M059J (cell line): ENCODE measurements at regions not wholly inside any gene's neighbourhood (a gene's known extent, or its start where the extent isn't known, plus 50 kb on each side); places are given as distances from the start of the nearest gene placed in this dataset.
"Not testable (repeated sequence)": the region's sequence is repeated elsewhere in the genome, so short reads cannot be mapped to it uniquely, and the experiment has no call there.

Experiments used
- DNase-seq: peaks from one replicate; pipeline ENCODE4 v3.0.0-alpha.2; 2012; ENCODE audit warnings: low read depth

DNA sequence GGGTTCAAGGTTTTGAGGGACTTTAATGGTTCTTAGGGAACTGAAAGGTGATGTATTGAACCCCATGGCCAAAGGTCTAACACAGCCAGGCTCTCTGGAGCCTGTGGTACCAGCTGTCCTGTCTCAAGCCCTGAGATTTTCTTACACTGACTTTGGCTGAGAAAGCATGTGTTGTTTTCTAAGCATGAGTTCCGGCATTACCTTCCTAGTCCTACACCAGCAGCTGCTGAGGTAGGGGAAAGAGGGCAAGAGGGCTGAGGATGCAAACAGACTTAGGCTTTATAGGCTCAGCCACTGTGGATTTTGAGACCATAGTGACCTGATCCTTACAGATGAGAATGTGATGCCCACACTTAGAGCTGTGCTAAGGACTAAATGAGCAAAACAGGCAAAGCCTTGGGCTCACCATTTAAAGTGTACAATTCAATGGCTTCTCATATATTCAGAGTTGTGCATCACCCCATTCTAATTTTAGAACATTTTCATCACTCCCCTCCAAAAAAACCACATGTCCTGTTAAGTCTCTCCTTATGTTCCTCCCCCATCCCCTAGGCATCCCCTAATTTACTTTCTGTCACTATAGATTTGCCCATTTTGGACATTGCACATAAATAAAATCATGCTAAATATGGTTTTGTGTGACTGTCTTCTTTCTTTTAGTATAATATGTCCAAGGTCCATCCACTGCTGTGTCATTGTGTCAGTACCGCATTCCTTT lies 99.7 kb upstream of the OTOS start:
- DNase-seq, result no peak

- DNase-seq, result no peak
Observed at GRCh38 chr2:240240781-240241180, 100.3 kb upstream of the OTOS start.

GRCh38 chr2:240241572-240241971 lies 101.1 kb upstream of the OTOS start:
- DNase-seq, result no peak

- DNase-seq, result not testable (repeated sequence)
Observed at GRCh38 chr2:240243049-240243448, 102.6 kb upstream of the OTOS start.

DNA sequence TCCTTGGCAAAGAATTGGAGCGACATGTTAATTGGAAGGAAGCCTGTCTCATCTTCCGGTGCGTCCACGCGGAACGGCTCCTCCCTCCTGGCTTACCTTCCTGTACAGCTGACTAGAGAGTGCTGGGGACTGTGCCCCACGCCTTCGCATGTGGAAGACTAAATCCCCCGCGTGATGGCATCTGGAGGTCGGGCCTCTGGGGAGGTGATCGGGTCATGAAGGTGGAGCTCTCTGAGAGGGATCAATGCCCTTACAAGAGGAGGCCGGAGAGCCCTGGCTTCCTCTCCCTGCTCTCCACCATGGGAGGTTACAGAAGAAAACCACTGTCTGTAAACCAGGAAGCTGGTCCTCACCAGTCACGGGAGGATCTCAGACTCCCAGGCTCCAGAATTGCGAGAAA lies 104.1 kb upstream of the OTOS start:
- no peak for DNase-seq

GRCh38 chr2:240245184-240245583 lies 104.7 kb upstream of the OTOS start:
- DNase-seq, result no peak

DNA sequence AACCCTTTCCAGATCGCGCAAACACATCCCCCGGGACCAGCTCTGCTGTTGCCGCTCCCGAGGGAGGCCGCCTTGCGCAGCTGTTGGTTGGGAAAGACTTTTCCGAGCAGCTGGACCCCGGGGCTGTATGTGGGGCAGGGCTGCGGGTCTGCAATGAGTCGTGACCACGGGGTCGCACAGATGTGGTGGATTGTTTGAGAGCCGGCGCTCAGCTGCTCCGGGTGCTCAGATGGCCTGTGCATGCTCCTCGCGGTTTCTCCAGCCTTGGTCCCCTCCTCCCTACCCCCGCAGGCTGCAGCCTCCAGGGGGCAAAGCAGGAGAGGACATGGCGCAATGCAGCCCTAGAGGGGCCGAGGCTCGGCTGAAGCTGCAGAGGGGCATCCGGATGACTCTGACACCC lies 105.2 kb upstream of the OTOS start:
- DNase-seq, result no peak

DNA sequence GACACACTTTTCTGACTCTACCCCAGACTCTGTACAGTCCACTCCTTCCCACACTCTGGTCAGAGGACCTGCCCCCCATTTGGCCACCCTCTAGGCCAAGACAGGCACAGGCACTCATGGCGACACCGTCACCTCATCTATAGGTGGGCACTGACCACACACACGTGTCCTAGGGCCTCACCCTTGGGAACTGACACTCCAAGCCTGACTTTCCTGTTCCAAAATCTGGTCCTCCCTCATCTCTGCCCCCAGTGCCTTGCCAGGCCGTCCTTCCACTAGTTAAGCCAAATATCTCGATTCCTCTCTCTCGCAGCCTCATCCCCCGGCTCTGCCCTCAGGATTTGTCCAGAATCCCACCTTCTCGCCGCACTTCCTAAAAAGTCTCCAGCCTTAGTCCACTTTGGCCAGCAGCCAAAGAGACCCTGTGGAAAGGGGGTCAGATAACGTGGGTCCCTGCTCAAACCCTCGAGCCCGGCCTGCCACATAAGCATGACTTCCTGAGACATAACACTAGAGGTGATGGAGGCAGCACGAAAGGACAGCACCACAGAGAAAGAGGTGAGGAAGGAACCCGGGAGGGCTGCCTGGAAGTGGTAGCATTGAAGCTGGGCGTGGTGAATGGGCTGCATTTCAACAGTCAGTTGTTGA lies 105.8 kb upstream of the OTOS start:
- DNase-seq, result no peak

DNA sequence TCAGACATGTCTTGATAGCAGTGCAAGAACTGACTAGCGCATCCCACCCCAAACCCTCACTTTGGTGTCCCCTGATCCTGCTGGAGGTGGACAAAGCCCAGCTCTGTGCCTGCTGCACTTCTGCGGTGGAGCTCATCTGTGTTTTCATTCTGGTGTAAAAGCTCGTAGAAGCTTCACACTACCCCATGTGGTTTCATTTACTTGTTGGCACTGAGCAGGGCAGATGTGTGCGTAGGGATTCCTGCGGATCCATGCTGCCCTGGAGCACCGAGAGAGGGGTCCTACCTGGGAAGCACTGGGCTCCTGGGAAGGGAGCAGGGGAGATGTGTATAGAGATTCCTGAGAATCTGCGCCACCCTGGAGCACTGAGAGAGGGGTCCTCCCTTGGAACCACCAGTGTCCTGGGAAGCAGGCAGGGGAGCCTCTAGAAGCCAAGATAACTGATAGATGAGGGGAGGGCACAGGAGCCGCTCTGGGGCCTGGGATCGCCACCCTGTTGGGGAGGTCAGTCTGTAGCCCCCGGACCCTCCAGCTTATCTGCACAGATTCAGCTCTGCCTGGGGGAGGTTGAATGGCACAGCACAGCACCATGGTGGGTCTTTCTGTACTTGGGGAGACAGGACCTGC lies 106.9 kb upstream of the OTOS start:
- DNase-seq, result no peak

DNA sequence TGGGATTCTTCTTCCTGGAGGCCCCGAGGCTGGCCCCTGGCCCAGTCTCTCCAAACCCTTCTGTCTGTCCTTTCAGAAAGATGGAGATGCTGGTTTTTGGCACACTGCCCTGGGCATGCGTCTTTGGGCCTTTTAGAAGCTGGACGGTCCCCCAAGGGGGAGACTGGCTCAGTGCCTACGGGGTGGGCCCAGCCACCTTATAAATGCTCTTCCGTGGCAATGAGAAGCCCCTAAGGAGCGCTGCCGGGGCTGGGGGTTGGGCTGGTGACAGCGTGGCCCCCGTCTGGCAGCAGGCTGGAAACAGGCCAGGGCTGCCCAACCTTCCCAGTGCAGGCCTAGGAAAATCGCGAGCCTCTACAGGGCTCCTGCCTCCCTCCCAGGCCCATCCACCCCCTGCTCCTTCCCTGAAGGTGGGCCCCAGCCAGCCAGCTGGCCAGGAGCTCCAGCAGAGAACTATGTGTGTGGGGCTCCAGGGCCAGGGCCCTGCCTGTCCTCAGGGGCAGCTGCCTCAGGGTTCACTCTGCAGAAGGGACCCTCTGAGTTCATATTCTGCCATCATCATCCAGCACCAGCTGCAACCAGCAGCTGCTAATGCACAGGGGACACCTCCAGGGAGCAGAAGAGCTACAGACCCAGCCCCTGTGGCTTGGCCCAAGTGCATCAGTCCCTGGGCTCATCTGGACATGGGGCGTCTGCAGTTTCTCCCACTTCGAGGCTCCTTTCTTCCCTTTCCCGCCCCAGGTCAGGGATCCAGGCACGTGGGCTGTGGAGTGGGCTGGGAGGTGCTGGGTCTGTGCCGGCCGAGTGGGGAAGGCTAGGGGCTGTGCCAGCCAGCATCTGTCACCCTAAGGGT lies 107.6 kb upstream of the OTOS start:
- DNase-seq, result no peak

DNA sequence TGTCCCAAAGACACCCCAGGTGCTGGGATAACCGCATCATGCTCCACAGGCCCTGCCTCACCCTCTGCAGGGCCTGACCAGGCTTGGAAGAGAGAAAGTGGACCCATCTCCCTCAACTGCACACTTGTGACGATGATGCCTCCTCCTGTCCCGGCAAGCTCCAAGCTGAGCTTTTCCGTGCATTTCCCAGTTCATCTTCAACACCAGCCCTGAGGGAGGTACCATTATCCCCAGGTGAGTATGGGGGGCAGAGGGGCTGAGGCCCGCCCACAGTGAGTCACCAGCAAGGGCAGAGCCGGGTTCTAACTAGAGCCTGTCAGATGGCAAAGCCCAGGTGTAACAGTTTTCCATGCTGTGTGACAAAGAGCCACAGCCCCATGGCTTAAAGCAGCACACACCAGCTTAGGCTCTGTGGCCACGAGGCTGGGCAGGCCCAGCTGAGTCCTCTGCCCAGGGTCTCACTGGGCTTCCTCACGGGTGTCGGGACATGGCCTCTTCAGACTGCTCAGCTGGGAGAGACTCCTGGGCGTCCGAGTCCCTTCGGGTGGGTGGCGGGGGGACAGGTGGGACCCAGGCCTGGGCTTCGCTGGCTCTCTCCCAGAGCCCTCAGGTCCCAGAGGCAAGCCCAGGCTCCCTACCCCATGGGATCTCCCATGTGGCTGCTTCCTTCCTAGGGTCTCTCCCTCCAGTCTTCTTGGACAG lies 108.4 kb upstream of the OTOS start:
- no peak for DNase-seq

DNA sequence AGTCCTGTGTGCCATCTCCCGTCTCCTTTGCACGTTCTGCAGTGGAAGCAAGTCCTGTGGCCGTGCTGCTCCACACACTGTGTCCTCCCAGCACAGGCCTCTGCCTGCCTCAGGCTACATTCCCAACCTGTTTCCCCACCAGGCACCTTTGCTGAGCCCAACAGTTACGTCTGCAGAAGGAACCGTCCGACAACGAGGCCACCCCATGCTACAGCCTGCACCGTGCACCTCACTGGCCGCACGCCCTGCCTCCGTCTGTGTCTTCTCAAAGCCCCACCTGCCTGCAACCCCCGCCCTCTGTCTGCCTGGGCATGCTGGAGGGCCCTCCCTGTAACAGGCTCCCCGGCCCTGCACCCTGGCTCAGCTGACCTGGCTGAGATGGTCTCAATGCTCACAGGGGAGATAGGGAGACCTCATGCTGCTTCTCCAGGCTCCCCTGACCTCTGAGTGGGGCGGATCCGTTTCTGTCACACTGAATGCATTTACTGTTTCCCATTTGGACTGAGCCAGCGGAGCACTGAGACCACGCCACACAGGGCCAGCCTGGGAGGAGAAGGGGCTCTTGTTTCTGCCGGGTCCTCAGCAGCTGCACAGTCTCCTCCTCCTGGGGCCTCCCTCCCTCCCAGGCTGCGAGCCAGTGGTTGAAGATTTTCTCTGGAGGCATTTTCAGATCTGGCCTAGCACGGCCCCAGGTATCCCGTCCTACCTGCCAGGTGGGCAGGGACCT lies 109.1 kb upstream of the OTOS start:
- no peak for DNase-seq

GRCh38 chr2:240250150-240250984 lies 109.9 kb upstream of the OTOS start:
- no peak for DNase-seq

DNA sequence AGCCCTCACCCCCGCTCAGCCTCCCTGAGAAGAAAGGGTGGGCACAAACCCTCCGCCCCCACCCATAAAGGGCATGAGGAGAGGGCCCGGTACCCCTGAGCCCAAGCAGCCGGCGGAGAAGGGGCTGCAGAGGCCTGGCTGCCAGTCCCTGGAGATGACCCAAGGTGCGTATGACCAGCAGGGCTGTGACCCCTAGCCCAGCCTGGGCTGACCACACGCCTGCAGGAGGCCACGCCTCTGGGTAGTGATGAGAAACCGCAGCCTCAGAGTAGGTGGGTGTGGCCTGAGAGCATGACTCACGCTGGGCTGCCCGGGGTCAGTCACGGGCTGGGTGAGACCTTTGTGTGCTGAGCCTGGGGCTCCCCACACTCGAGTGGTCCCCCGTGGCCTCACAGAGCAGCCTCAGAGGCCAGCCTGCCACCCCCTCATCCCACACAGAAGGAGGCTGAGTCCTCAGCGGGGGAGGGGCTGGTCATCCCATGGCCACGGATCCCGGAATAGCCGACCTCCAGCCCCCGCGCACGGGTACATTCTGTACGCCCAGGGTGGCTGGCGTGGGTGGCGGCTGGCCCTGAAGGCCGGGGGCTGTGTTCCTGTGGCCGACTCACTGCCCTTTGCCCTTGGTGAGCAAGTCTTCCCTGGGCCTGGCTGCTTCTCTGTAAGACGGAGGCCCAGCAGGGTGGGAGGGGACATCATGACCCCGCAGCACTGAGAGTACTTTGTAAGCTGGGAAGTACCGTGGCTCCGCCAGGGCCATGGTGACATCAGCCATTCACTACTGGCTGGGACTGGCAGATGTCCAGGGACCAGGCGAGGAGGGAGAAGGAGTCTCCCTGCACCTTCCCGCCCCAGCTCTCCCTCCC lies 110.8 kb upstream of the OTOS start:
- peak; percentile 86 for DNase-seq

GRCh38 chr2:240251848-240252190 lies 111.4 kb upstream of the OTOS start:
- no peak for DNase-seq

DNA sequence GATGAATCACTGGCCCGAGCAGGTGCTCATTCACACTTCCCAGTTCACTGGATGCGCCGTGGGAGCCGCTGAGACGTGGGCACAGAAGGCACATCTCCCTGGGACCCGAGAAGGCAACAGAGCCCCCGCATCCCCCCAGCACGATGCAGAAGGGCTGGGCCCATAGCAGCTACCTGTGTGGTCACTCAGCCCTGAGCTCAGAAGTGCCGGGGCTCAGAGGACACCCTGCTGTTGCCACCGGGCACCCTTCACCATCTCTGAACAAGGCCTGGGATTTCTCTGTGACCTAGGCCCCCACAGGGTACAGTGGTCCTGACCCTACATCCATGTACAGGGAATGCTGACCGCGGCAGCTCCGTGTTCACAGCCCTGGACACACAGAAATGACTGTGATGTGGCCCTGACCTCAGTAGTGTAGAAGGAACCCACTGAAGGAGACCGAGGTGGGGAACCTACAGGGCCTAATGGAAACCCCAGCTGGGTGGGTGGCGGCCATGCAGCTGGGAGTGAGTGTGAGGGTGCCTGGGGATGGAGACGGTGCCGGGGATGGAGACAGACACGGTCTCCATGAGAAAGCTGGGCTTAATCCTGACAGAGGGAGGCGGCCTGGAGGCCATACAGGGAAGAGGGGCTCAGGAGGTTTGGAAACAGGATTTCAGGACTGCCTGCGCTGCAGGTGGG lies 111.9 kb upstream of the OTOS start:
- DNase-seq, result no peak

DNA sequence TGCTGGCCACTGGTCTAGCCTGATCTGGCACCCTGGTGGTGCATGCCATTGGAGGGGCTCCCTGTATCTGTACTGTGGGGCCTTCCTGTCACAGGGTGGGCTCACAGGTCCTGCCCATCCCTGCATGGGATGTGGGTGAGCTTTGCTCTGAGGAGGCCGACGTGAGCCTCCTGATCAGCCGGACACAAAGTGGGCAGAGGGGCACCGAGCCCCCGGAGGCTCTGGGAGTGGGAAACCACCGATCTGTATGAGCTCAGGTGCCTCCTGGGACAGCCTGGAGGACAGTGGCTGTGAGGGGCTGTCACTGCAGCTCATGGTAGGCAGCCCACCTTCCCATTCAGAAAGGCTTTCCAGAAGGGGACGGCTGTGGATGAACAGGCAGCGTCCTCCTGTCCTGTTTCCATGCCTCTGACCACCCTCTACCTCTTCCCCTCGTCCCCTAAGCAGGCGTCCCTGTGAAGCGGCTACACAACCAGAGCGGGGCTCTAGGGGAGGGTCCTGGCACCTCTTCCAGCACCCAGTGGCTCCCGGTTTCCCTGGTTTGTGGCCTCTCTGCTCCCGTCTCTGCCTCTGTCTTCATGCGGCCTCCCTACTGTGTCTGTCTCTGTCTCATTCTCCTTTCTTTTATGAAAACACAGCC lies 112.5 kb upstream of the OTOS start:
- DNase-seq, result no peak

DNA sequence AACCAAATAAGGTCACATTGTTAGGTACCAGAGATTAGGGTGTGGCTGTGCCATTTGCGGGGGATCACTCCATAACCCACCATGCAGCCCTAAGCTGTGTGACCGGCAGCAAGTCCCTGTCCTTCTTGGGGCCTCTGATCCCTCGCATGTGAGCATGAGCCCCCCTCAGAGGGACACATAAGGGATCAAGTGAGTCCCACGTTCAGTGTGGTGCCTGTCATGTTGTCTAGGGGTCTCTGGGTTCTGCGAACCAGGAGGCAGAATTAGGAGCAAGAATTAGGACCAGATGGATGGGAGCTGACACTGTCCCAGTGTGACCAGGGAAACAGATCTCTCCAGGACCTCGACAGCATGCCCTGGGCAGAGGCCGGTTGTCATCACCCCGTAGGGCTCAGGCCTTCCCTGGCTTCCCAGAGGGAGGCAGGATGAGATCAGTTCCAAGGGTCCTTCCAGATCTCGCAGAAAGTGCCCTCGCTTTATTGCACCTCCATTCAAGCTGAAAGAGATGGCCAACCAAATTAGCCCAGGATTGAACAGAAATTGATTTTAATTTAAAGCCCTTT lies 113.2 kb upstream of the OTOS start:
- DNase-seq, result no peak
